Thyroid gland (tissue), 4 donors: ENCODE measurements at regions not wholly inside any gene's neighbourhood (a gene's known extent, or its start where the extent isn't known, plus 50 kb on each side); places are given as distances from the start of the nearest gene placed in this dataset.

ENCODE experiments used
- DNase-seq, 2 donors: peaks; one replicate each; pipeline ENCODE4 v3.0.0-alpha.2; 2019
- H3K27ac ChIP-seq, 3 donors: fragments of 200-600 bp; sonication (generic); 1 replicate in 2 of 3; 2 replicates in 1 of 3; pipeline ENCODE4 v1.5.1; 2016 to 2019; ENCODE audit warnings: mild to moderate bottlenecking in 1 of 3, moderate library complexity in 1 of 3
- H3K27me3 ChIP-seq: fragments of 200-600 bp; sonication (generic); one replicate; pipeline ENCODE4 v1.5.1; 2019
- H3K36me3 ChIP-seq, 2 donors: fragments of 200-600 bp; sonication (generic); one replicate each; pipeline ENCODE4 v1.5.1; 2016 to 2019
- H3K4me1 ChIP-seq, 2 donors: fragments of 200-600 bp; sonication (generic); one replicate each; pipeline ENCODE4 v1.5.1; 2017 to 2019
- H3K4me3 ChIP-seq, 3 donors: fragments of 200-600 bp; sonication (generic); replicated peaks in 1 of 3; 1 replicate in 2 of 3; 2 replicates in 1 of 3; pipeline ENCODE4 v1.5.1; 2016; ENCODE audit warnings: mild to moderate bottlenecking in 1 of 3
- H3K9me3 ChIP-seq: fragments of 200-600 bp; sonication (generic); one replicate; pipeline ENCODE4 v1.5.1; 2017
- CTCF ChIP-seq, 6 experiments: fragments of 200-600 bp in 3 of 6; fragments of 450-650 bp in 3 of 6; sonication (generic) in 3 of 6; IDR thresholded peaks; one replicate each; pipeline ENCODE4 v1.5.1; 2016 to 2019; ENCODE audit warnings: antibody characterized with exemption in 6 of 6, mild to moderate bottlenecking in 2 of 6, inconsistent platforms in 1 of 6, moderate library complexity in 1 of 6
- POLR2A ChIP-seq, 2 donors: fragments of 450-650 bp; IDR thresholded peaks; one replicate each; pipeline ENCODE4 v1.6.1; 2017; ENCODE audit warnings: antibody characterized with exemption in 2 of 2, mild to moderate bottlenecking in 2 of 2, moderate library complexity in 1 of 2
- WGBS, 2 donors: methylation state at CpG; one replicate each; pipeline ENCODE4 v1.1.5; 2017; 5-methylcytosine and 5-hydroxymethylcytosine counted together
- intact Hi-C: fragments of 100-400 bp; cut with DNase I; formaldehyde crosslinking; loops from one replicate; pipeline ENCODE4 v1.15.1; 2023

GRCh38 chr2:43105586-43106558 lies 120.5 kb downstream of the ZFP36L2 start:
- intact Hi-C loops = no loop called here
- Histone ChIP-seq H3K27me3 (no peaks in the 10 kb centered on the region), H3K27ac (peak overlapping the region in 1 of 3 donors; percentile 31), H3K9me3 (no peaks in the 10 kb centered on the region), H3K36me3 (no peaks in the 10 kb centered on the region), H3K4me3 (no peak overlapping the region), H3K4me1 (peaks cover 18 to 58% of the 10 kb centered on the region in 2 donors)
- 78 to 84% methylated on average over 4 of the region's 4 CpGs for WGBS, 2 donors
- TF ChIP-seq CTCF (IDR thresholded peaks at IDR 0.05) (peak in 1 of 6 experiments; percentile 10), POLR2A (IDR thresholded peaks at IDR 0.05) (no peak)
- DNase-seq = no peak

- Histone ChIP-seq H3K27ac (no peak overlapping the region), H3K27me3 (no peaks in the 10 kb centered on the region), H3K36me3 (no peaks in the 10 kb centered on the region), H3K9me3 (no peaks in the 10 kb centered on the region), H3K4me1 (peaks cover 16 to 52% of the 10 kb centered on the region in 2 donors), H3K4me3 (no peak overlapping the region)
- DNase-seq = no peak
- 100% methylated on average over 1 to 2 of the region's 2 CpGs for WGBS, 2 donors
- TF ChIP-seq POLR2A (IDR thresholded peaks at IDR 0.05) (no peak), CTCF (IDR thresholded peaks at IDR 0.05) (no peak)
- intact Hi-C loops = no loop called here
Measured at GRCh38 chr2:43104763-43105162, 121.6 kb downstream of the ZFP36L2 start.

DNA sequence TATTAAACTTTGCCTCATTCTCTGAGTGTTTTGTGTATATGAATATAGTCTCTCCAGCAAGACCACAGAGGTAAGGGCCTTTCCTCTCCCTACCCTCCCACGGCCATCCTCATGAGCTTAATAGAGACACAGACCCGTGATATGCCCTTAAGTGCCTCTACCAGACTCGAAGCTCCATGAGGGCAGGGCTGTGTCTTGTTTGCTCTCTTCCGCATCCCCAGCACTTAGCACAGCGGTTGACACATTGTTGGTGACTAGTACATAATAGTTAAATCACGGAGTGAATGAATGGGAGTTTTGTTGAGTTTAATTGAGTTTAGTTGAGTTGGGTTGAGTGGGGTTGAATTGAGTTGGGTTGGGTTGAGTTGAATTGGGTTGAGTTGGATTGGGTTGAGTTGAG lies 122.3 kb downstream of the ZFP36L2 start:
- Histone ChIP-seq H3K9me3 (no peaks in the 10 kb centered on the region), H3K4me1 (peaks cover 15 to 45% of the 10 kb centered on the region in 2 donors), H3K36me3 (no peaks in the 10 kb centered on the region), H3K27me3 (no peaks in the 10 kb centered on the region), H3K4me3 (no peak overlapping the region), H3K27ac (no peak overlapping the region)
- DNase-seq = no peak
- WGBS, 2 donors = 98% methylated on average over 6 of the region's 6 CpGs
- intact Hi-C loops = no loop called here
- TF ChIP-seq CTCF (IDR thresholded peaks at IDR 0.05) (no peak), POLR2A (IDR thresholded peaks at IDR 0.05) (no peak)

DNA sequence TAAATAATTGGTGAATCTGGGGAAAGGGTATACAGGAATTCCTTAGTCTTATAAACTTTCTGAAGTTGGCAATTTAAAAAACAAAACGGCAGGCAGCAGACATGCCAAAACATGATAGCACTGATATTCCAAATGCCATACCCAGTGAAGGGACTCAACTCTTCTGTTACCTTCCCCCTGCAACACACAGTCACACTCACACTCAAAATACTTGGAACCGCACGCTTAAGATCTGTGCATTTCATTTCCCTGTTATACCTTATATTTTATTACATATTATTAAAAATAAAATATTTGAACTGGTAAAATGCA lies 123.4 kb downstream of the ZFP36L2 start:
- intact Hi-C loops = no loop called here
- WGBS, 2 donors = 88 to 95% methylated on average over 3 of the region's 3 CpGs
- no peaks in the 10 kb centered on the region for H3K9me3 ChIP-seq
- H3K4me3 ChIP-seq = no peak overlapping the region
- no peaks in the 10 kb centered on the region for H3K27me3 ChIP-seq
- TF ChIP-seq POLR2A (IDR thresholded peaks at IDR 0.05) (no peak), CTCF (IDR thresholded peaks at IDR 0.05) (no peak)
- no peak for DNase-seq
- no peaks in the 10 kb centered on the region for H3K36me3 ChIP-seq
- peaks cover 10 to 39% of the 10 kb centered on the region in 2 donors for H3K4me1 ChIP-seq
- peak overlapping the region; percentile 18 to 81 (median 30) for H3K27ac ChIP-seq

- no peak for DNase-seq
- WGBS, 2 donors = 76 to 80% methylated on average over 8 to 9 of the region's 9 CpGs
- no peak for TF ChIP-seq CTCF (IDR thresholded peaks at IDR 0.05)
- peak in 1 of 2 donors; percentile 22 for TF ChIP-seq POLR2A (IDR thresholded peaks at IDR 0.05)
- Histone ChIP-seq H3K27me3 (no peaks in the 10 kb centered on the region), H3K36me3 (no peaks in the 10 kb centered on the region), H3K4me1 (peaks cover 10 to 38% of the 10 kb centered on the region in 2 donors), H3K4me3 (no peak overlapping the region), H3K9me3 (no peaks in the 10 kb centered on the region), H3K27ac (peak overlapping the region; percentile 54 to 85 (median 81))
- intact Hi-C loops = no loop called here
Measured at GRCh38 chr2:43102366-43103092, 123.9 kb downstream of the ZFP36L2 start.
